SK-N-SH (cell line): ENCODE measurements at regions not wholly inside any gene's neighbourhood (a gene's known extent, or its start where the extent isn't known, plus 50 kb on each side); places are given as distances from the start of the nearest gene placed in this dataset.

ENCODE experiments used
- CHD2 ChIP-seq: fragments of 150-350 bp; IDR thresholded peaks from 2 replicates; pipeline ENCODE4 v1.6.1; 2018; ENCODE audit warnings: low read length; ENCODE audit not compliant: partially characterized antibody
- CTCF ChIP-seq: fragments of 200-600 bp; sonication (generic); IDR thresholded peaks from 2 replicates; pipeline ENCODE4 v1.6.1; 2017; ENCODE audit warnings: antibody characterized with exemption, mild to moderate bottlenecking, moderate library complexity
- EP300 ChIP-seq, 2 experiments: IDR thresholded peaks; 2 replicates each; pipeline versions ENCODE4 v1.4.0 to v1.6.1; 2012; ENCODE audit warnings: borderline replicate concordance in 1 of 2, low read depth in 1 of 2, low read length in 1 of 2
- GABPA ChIP-seq: IDR thresholded peaks from 2 replicates; pipeline ENCODE4 v1.4.0; 2012; ENCODE audit warnings: low read depth, mild to moderate bottlenecking
- JUND ChIP-seq: IDR thresholded peaks from 2 replicates; pipeline ENCODE4 v1.4.0; 2012
- MAX ChIP-seq: IDR thresholded peaks from 2 replicates; pipeline ENCODE4 v1.4.0; 2012; ENCODE audit warnings: low read depth
- MEF2A ChIP-seq: IDR thresholded peaks from 2 replicates; pipeline ENCODE4 v1.4.0; 2012; ENCODE audit warnings: low read depth, borderline replicate concordance
- RCOR1 ChIP-seq: fragments of 150-350 bp; IDR thresholded peaks from 2 replicates; pipeline ENCODE4 v1.6.1; 2017; ENCODE audit warnings: antibody characterized with exemption, low read length
- REST ChIP-seq: IDR thresholded peaks from 2 replicates; pipeline ENCODE4 v1.6.1; 2012; ENCODE audit warnings: mild to moderate bottlenecking, low read depth, low read length, moderate library complexity
- SIN3A ChIP-seq: IDR thresholded peaks from 2 replicates; pipeline ENCODE4 v1.6.1; 2012; ENCODE audit warnings: low read depth, mild to moderate bottlenecking, low read length, moderate library complexity, borderline replicate concordance
- TEAD4 ChIP-seq: IDR thresholded peaks from 2 replicates; pipeline ENCODE4 v1.4.0; 2012; ENCODE audit warnings: mild to moderate bottlenecking, borderline replicate concordance; ENCODE audit not compliant: insufficient read depth
- YY1 ChIP-seq: IDR thresholded peaks from 2 replicates; pipeline ENCODE4 v1.4.0; 2012; ENCODE audit warnings: low read depth, mild to moderate bottlenecking

DNA sequence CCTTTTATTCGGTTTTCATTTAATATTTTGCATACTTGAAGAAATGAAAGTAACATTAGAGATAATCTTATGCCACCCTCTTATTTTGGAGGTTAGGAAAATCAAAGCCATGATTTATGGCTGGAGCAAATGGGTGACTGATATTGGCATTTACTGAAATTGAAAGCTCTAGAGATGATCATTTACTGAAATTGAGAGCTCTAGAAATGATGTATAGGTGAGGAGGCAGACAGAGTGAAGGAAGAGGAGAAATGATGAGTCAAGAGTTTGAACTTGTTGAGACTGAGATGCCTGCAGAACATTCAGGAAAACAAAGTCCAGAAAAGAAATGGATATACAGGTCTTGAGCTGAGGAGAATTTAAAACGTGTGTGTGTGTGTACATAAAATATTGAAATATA lies 217.6 kb downstream of the LTN1 start:
- TF ChIP-seq CTCF (no peak), TEAD4 (no peak), EP300 (IDR thresholded peaks at IDR 0.05; ENCODE audit: borderline replicate concordance in 1 of 2, low read depth in 1 of 2, low read length in 1 of 2) (no peak), GABPA (no peak), MEF2A (no peak), YY1 (no peak), MAX (no peak), CHD2 (no peak), SIN3A (no peak), REST (no peak), JUND (no peak), RCOR1 (no peak)
